PC-3 (cell line): ENCODE measurements at regions not wholly inside any gene's neighbourhood (a gene's known extent, or its start where the extent isn't known, plus 50 kb on each side); places are given as distances from the start of the nearest gene placed in this dataset.

Source experiments
- ATAC-seq: fragments of 200-7000 bp; cut with Tn5 transposase; 2 replicates; pipeline ENCODE4 v1.9.1; 2020; ENCODE audit warnings: mild to moderate bottlenecking, moderate library complexity
- BruUV-seq: library from RNA; stranded (reverse); fragments of 400-500 nt; replicated peaks from 2 replicates; lab custom pipeline; 2021; lab: Mats Ljungman, UMichigan
- CTCF ChIA-PET: fragments of 300-600 bp; sonication (Branson Sonifier 250); formaldehyde crosslinking; loops from one replicate; lab custom pipeline; 2022; ENCODE audit warnings: antibody characterized with exemption; lab: Charles Lee
- POLR2A ChIA-PET: fragments of 300-600 bp; sonication (Branson Sonifier 250); formaldehyde crosslinking; loops from one replicate; lab custom pipeline; 2022; ENCODE audit warnings: antibody characterized with exemption; ENCODE audit not compliant: unreplicated experiment; lab: Charles Lee
- DNase-seq: peaks from one replicate; pipeline ENCODE4 v3.0.0-alpha.2; 2015
- H2AFZ ChIP-seq: fragments of 300-600 bp; sonication (generic); 2 replicates; pipeline ENCODE4 v1.6.0; 2016; ENCODE audit warnings: antibody characterized with exemption, low read length
- H3F3A ChIP-seq: fragments of 300-600 bp; sonication (generic); one replicate; pipeline ENCODE4 v1.6.0; 2017; ENCODE audit warnings: antibody characterized with exemption, low read length, control low read depth, mild to moderate bottlenecking; ENCODE audit not compliant: unreplicated experiment
- H3K27ac ChIP-seq: fragments of 300-600 bp; sonication (generic); 2 replicates; pipeline ENCODE4 v1.5.1; 2016; ENCODE audit warnings: mild to moderate bottlenecking, low read length
- H3K27me3 ChIP-seq: fragments of 300-600 bp; sonication (generic); 2 replicates; pipeline ENCODE4 v1.6.1; 2016; ENCODE audit warnings: low read length, mixed read lengths
- H3K36me3 ChIP-seq: fragments of 300-600 bp; sonication (generic); 2 replicates; pipeline ENCODE4 v1.6.1; 2016; ENCODE audit warnings: low read depth, mixed run types, low read length, mixed read lengths
- H3K4me1 ChIP-seq: fragments of 300-600 bp; sonication (generic); 2 replicates; pipeline ENCODE4 v1.5.1; 2016; ENCODE audit warnings: low read length; ENCODE audit not compliant: insufficient read depth
- H3K4me2 ChIP-seq: fragments of 300-600 bp; sonication (generic); 2 replicates; pipeline ENCODE4 v1.6.0; 2016; ENCODE audit warnings: low read length
- H3K4me3 ChIP-seq: fragments of 300-600 bp; sonication (generic); 2 replicates; pipeline ENCODE4 v1.5.1; 2016; ENCODE audit warnings: mild to moderate bottlenecking, low read length, mixed read lengths
- H3K79me2 ChIP-seq: fragments of 300-600 bp; sonication (generic); 2 replicates; pipeline ENCODE4 v1.6.1; 2017; ENCODE audit warnings: low read length, mixed read lengths
- H3K9ac ChIP-seq: fragments of 300-600 bp; sonication (generic); 2 replicates; pipeline ENCODE4 v1.6.0; 2016; ENCODE audit warnings: mild to moderate bottlenecking, low read length
- H3K9me2 ChIP-seq: fragments of 300-600 bp; sonication (generic); replicated peaks from 2 replicates; pipeline ENCODE4 v1.6.1; 2016; ENCODE audit warnings: mixed run types, low read length, mixed read lengths
- H3K9me3 ChIP-seq: fragments of 300-600 bp; sonication (generic); 2 replicates; pipeline ENCODE4 v1.6.1; 2016; ENCODE audit warnings: low read length, mixed read lengths
- H4K20me1 ChIP-seq: fragments of 300-600 bp; sonication (generic); 2 replicates; pipeline ENCODE4 v1.6.1; 2016; ENCODE audit warnings: low read length, mixed read lengths
- CTCF ChIP-seq: fragments of 300-600 bp; sonication (generic); conservative IDR thresholded peaks from 2 replicates; pipeline ENCODE4 v1.5.1; 2017; ENCODE audit warnings: antibody characterized with exemption, low read depth, mild to moderate bottlenecking, low read length
- EZH2 ChIP-seq: fragments of 300-600 bp; sonication (generic); IDR thresholded peaks from one replicate; pipeline ENCODE4 v1.6.1; 2017; ENCODE audit warnings: antibody characterized with exemption, mild to moderate bottlenecking, low read length; ENCODE audit not compliant: unreplicated experiment
- EZH2phosphoT487 ChIP-seq: fragments of 300-600 bp; sonication (generic); IDR thresholded peaks from 2 replicates; pipeline ENCODE4 v1.6.1; 2018; ENCODE audit warnings: mild to moderate bottlenecking, antibody characterized with exemption, low read length, borderline replicate concordance
- intact Hi-C: fragments of 100-400 bp; cut with micrococcal nuclease; formaldehyde crosslinking; loops from 2 replicates; pipeline ENCODE4 v1.9.0; 2023

GRCh38 chr17:22409160-22409751 is 716.9 kb downstream of the KCNJ18 start:
- intact Hi-C loops, result no loop called here
- H3K27me3 ChIP-seq, result no peaks in the 10 kb centered on the region
- POLR2A ChIA-PET, result no interaction called here
- H3K27ac ChIP-seq, result no peak overlapping the region
- CTCF ChIA-PET, result no interaction called here
- no peak overlapping the region for H2AFZ ChIP-seq
- H4K20me1 ChIP-seq, result no peaks in the 10 kb centered on the region
- DNase-seq, result no peak
- H3K9me3 ChIP-seq, result 0 out of 2 replicates have a peak, but pooled peaks cover 16% of the 10 kb centered on the region
- no peaks in the 10 kb centered on the region for H3K9me2 ChIP-seq
- H3K9ac ChIP-seq, result no peak overlapping the region
- no peaks in the 10 kb centered on the region for H3K79me2 ChIP-seq
- TF ChIP-seq EZH2phosphoT487 (no peak), CTCF (no peak), EZH2 (no peak)
- no peaks in the 10 kb centered on the region for H3K4me1 ChIP-seq
- ATAC-seq, result no peak
- no peak overlapping the region for H3K4me3 ChIP-seq
- no TSS peak for BruUV-seq
- H3K36me3 ChIP-seq, result no peaks in the 10 kb centered on the region
- H3K4me2 ChIP-seq, result no peak overlapping the region
- H3F3A ChIP-seq, result no peaks in the 10 kb centered on the region

- Histone ChIP-seq H3K4me1 (no peaks in the 10 kb centered on the region), H3K4me3 (no peak overlapping the region), H3K27ac (no peak overlapping the region), H3K9ac (no peak overlapping the region), H4K20me1 (no peaks in the 10 kb centered on the region), H3K27me3 (no peaks in the 10 kb centered on the region), H2AFZ (no peak overlapping the region), H3K36me3 (no peaks in the 10 kb centered on the region), H3K9me2 (no peaks in the 10 kb centered on the region), H3F3A (no peaks in the 10 kb centered on the region), H3K4me2 (no peak overlapping the region), H3K9me3 (0 out of 2 replicates have a peak, but pooled peaks cover 16% of the 10 kb centered on the region), H3K79me2 (no peaks in the 10 kb centered on the region)
- DNase-seq, result no peak
- CTCF ChIA-PET, result no interaction called here
- TF ChIP-seq EZH2 (no peak), EZH2phosphoT487 (no peak), CTCF (no peak)
- ATAC-seq, result no peak
- intact Hi-C loops, result no loop called here
- no TSS peak for BruUV-seq
- POLR2A ChIA-PET, result no interaction called here
Observed at GRCh38 chr17:22410136-22410535, 717.8 kb downstream of the KCNJ18 start.

GRCh38 chr17:22411185-22411784 is 719.0 kb downstream of the KCNJ18 start:
- intact Hi-C loops, result no loop called here

More at GRCh38 chr17:22411185-22411784, 719.0 kb downstream of the KCNJ18 start:
- Histone ChIP-seq H3K36me3 (no peaks in the 10 kb centered on the region), H3K9me3 (0 out of 2 replicates have a peak, but pooled peaks cover 16% of the 10 kb centered on the region), H3K9me2 (no peaks in the 10 kb centered on the region), H3K4me2 (no peak overlapping the region), H2AFZ (no peak overlapping the region), H3K9ac (no peak overlapping the region), H3K4me1 (no peaks in the 10 kb centered on the region), H3F3A (no peaks in the 10 kb centered on the region), H3K27ac (no peak overlapping the region), H3K79me2 (no peaks in the 10 kb centered on the region), H3K4me3 (no peak overlapping the region), H3K27me3 (no peaks in the 10 kb centered on the region), H4K20me1 (no peaks in the 10 kb centered on the region)
- CTCF ChIA-PET, result no interaction called here
- POLR2A ChIA-PET, result no interaction called here
- TF ChIP-seq EZH2, result no peak
- no peak for TF ChIP-seq EZH2phosphoT487
- no peak for TF ChIP-seq CTCF
- no peak for DNase-seq
- BruUV-seq, result no TSS peak
- no peak for ATAC-seq
